ENCODE measurements at regions not wholly inside any gene's neighbourhood (a gene's known extent, or its start where the extent isn't known, plus 50 kb on each side); places are given as distances from the start of the nearest gene placed in this dataset.

- ATAC-seq (no peak), DNase-seq (no peak)
- no peak overlapping the region for H3K4me3 ChIP-seq
- peaks cover 4% of the 10 kb centered on the region for H3K27me3 ChIP-seq (ENCODE audit: low read depth)
- no peaks in the 10 kb centered on the region for H3K4me1 ChIP-seq
- H3K9me3 ChIP-seq: no peaks in the 10 kb centered on the region
- H3K27ac ChIP-seq: no peak overlapping the region
- intact Hi-C loops (cut with DNase I): no loop called here
- no peaks in the 10 kb centered on the region for H3K36me3 ChIP-seq
- TF ChIP-seq CTCF (IDR thresholded peaks at IDR 0.05): no peak
These were observed 211.2 kb upstream of the DAPK1 start for GRCh38 chr9:87286506-87286905.

- H3K36me3 ChIP-seq: no peaks in the 10 kb centered on the region
- ATAC-seq (no peak), DNase-seq (no peak)
- H3K9me3 ChIP-seq: no peaks in the 10 kb centered on the region
- H3K27me3 ChIP-seq (ENCODE audit: low read depth): peaks cover 4% of the 10 kb centered on the region
- no peak overlapping the region for H3K4me3 ChIP-seq
- TF ChIP-seq CTCF (IDR thresholded peaks at IDR 0.05): no peak
- intact Hi-C loops (cut with DNase I): no loop called here
- H3K27ac ChIP-seq: no peak overlapping the region
- no peaks in the 10 kb centered on the region for H3K4me1 ChIP-seq
These were observed 207.2 kb upstream of the DAPK1 start for GRCh38 chr9:87290241-87291052.

GRCh38 chr9:87292449-87293191 lies 205.0 kb upstream of the DAPK1 start:
- Histone ChIP-seq H3K27me3 (ENCODE audit: low read depth) (peaks cover 4% of the 10 kb centered on the region), H3K9me3 (no peaks in the 10 kb centered on the region), H3K36me3 (no peaks in the 10 kb centered on the region), H3K4me3 (no peak overlapping the region), H3K27ac (no peak overlapping the region), H3K4me1 (no peaks in the 10 kb centered on the region)
- ATAC-seq (no peak), DNase-seq (no peak)
- TF ChIP-seq CTCF (IDR thresholded peaks at IDR 0.05): no peak
- intact Hi-C loops (cut with DNase I): no loop called here

- TF ChIP-seq CTCF (IDR thresholded peaks at IDR 0.05): no peak
- intact Hi-C loops (cut with DNase I): no loop called here
- Histone ChIP-seq H3K36me3 (no peaks in the 10 kb centered on the region), H3K9me3 (no peaks in the 10 kb centered on the region), H3K4me1 (no peaks in the 10 kb centered on the region), H3K4me3 (no peak overlapping the region), H3K27me3 (ENCODE audit: low read depth) (peaks cover 4% of the 10 kb centered on the region), H3K27ac (no peak overlapping the region)
- DNase-seq (no peak), ATAC-seq (no peak)
These were observed 203.5 kb upstream of the DAPK1 start for GRCh38 chr9:87294126-87294525.

GRCh38 chr9:87300915-87301314 lies 196.8 kb upstream of the DAPK1 start:
- H3K4me1 ChIP-seq: no peaks in the 10 kb centered on the region
- no peaks in the 10 kb centered on the region for H3K9me3 ChIP-seq
- ATAC-seq (no peak), DNase-seq (no peak)
- TF ChIP-seq CTCF (IDR thresholded peaks at IDR 0.05): no peak
- intact Hi-C loops (cut with DNase I): no loop called here
- H3K27ac ChIP-seq: no peak overlapping the region
- no peak overlapping the region for H3K4me3 ChIP-seq
- no peaks in the 10 kb centered on the region for H3K36me3 ChIP-seq
- no peaks in the 10 kb centered on the region for H3K27me3 ChIP-seq (ENCODE audit: low read depth)
